ENCODE measurements at regions not wholly inside any gene's neighbourhood (a gene's known extent, or its start where the extent isn't known, plus 50 kb on each side); places are given as distances from the start of the nearest gene placed in this dataset.
"Not testable (repeated sequence)": the region's sequence is repeated elsewhere in the genome, so short reads cannot be mapped to it uniquely, and the experiment has no call there.

- no peak for ATAC-seq
These were observed 245.1 kb upstream of the SLC7A11 start for GRCh38 chr4:138487230-138487629.

- no peak for ATAC-seq
These were observed 243.3 kb upstream of the SLC7A11 start for GRCh38 chr4:138485498-138485897.

GRCh38 chr4:138475116-138475515, 233.0 kb upstream of the SLC7A11 start:
- no peak for ATAC-seq

- ATAC-seq: no peak
These were observed 231.2 kb upstream of the SLC7A11 start for GRCh38 chr4:138473339-138473738.

GRCh38 chr4:138460477-138461414, 218.6 kb upstream of the SLC7A11 start:
- no peak for ATAC-seq

- no peak for ATAC-seq
These were observed 216.6 kb upstream of the SLC7A11 start for GRCh38 chr4:138458751-138459150.

- not testable (repeated sequence) for ATAC-seq
These were observed 214.2 kb upstream of the SLC7A11 start for GRCh38 chr4:138456349-138456748.

- ATAC-seq: no peak
These were observed 212.9 kb upstream of the SLC7A11 start for GRCh38 chr4:138455097-138455496.

- ATAC-seq: no peak
These were observed 210.7 kb upstream of the SLC7A11 start for GRCh38 chr4:138452826-138453225.

- ATAC-seq: no peak
These were observed 209.1 kb upstream of the SLC7A11 start for GRCh38 chr4:138451276-138451663.

GRCh38 chr4:138450546-138451275, 208.6 kb upstream of the SLC7A11 start:
- ATAC-seq: no peak

GRCh38 chr4:138449938-138450337, 207.8 kb upstream of the SLC7A11 start:
- no peak for ATAC-seq

- no peak for ATAC-seq
These were observed 206.0 kb upstream of the SLC7A11 start for GRCh38 chr4:138448169-138448568.

GRCh38 chr4:138446456-138446855, 204.3 kb upstream of the SLC7A11 start:
- ATAC-seq: no peak

- ATAC-seq: no peak
These were observed 202.9 kb upstream of the SLC7A11 start for GRCh38 chr4:138445098-138445497.

- ATAC-seq: no peak
These were observed 202.1 kb upstream of the SLC7A11 start for GRCh38 chr4:138444260-138444659.

GRCh38 chr4:138439143-138439581, 197.0 kb upstream of the SLC7A11 start:
- ATAC-seq: no peak

- no peak for ATAC-seq
These were observed 196.5 kb upstream of the SLC7A11 start for GRCh38 chr4:138438608-138439007.

- no peak for ATAC-seq
These were observed 195.2 kb upstream of the SLC7A11 start for GRCh38 chr4:138437263-138437851.

GRCh38 chr4:138435733-138436132, 193.6 kb upstream of the SLC7A11 start:
- not testable (repeated sequence) for ATAC-seq

GRCh38 chr4:138435046-138435445, 192.9 kb upstream of the SLC7A11 start:
- ATAC-seq: not testable (repeated sequence)

- ATAC-seq: no peak
These were observed 186.5 kb upstream of the SLC7A11 start for GRCh38 chr4:138428611-138429010.

- ATAC-seq: no peak
These were observed 184.6 kb upstream of the SLC7A11 start for GRCh38 chr4:138426786-138427185.

Measured in activated CD4-positive, CD25-positive, alpha-beta regulatory T cell treated with anti-CD3 and anti-CD28 coated beads, Interleukin-2, amount 50 U/mL, for 24 hours (primary cell).